CD4-positive, alpha-beta memory T cell (primary cell): ENCODE measurements at regions not wholly inside any gene's neighbourhood (a gene's known extent, or its start where the extent isn't known, plus 50 kb on each side); places are given as distances from the start of the nearest gene placed in this dataset.

Source experiments
- CTCF ChIA-PET: fragments of 350-600 bp; sonication (Branson Sonifier 250); formaldehyde crosslinking; loops from one replicate; lab custom pipeline; 2021; ENCODE audit warnings: inconsistent platforms; ENCODE audit not compliant: partially characterized antibody; lab: Charles Lee
- POLR2A ChIA-PET: fragments of 350-600 bp; sonication (Branson Sonifier 250); formaldehyde crosslinking; loops from one replicate; lab custom pipeline; 2021; ENCODE audit not compliant: partially characterized antibody; lab: Charles Lee
- DNase-seq, 5 donors: peaks; one replicate each; pipeline versions ENCODE4 v3.0.0 to v3.0.0-alpha.2; 2020 to 2022; ENCODE audit warnings: mixed read lengths in 1 of 5
- H3K27ac ChIP-seq: one replicate; pipeline ENCODE4 v1.7.0; 2013; ENCODE audit warnings: low read depth, low read length
- H3K27me3 ChIP-seq: 2 replicates; pipeline ENCODE4 v1.7.0; 2013; ENCODE audit warnings: mild to moderate bottlenecking, low read length, moderate library complexity; ENCODE audit not compliant: insufficient read depth
- H3K36me3 ChIP-seq: 2 replicates; pipeline ENCODE4 v1.7.0; 2013; ENCODE audit warnings: mild to moderate bottlenecking, low read length, moderate library complexity; ENCODE audit not compliant: insufficient read depth
- H3K4me1 ChIP-seq: 2 replicates; pipeline ENCODE4 v1.7.0; 2013; ENCODE audit warnings: mild to moderate bottlenecking, low read length, moderate library complexity; ENCODE audit not compliant: insufficient read depth
- H3K4me3 ChIP-seq, 2 donors: one replicate each; pipeline ENCODE4 v1.7.0; 2013; ENCODE audit warnings: low read length in 2 of 2, mild to moderate bottlenecking in 1 of 2
- H3K9me3 ChIP-seq, 2 donors: one replicate each; pipeline ENCODE4 v1.7.0; 2013; ENCODE audit warnings: low read length in 2 of 2, control low read depth in 1 of 2; ENCODE audit not compliant: control insufficient read depth in 1 of 2
- H3K27ac Mint-ChIP-seq, 7 donors: one replicate each; pipeline ENCODE4 v1.8.0; 2020 to 2021; ENCODE audit warnings: mixed read lengths in 7 of 7, mild to moderate bottlenecking in 6 of 7, inconsistent platforms in 3 of 7, moderate library complexity in 3 of 7
- H3K27me3 Mint-ChIP-seq, 2 donors: one replicate each; pipeline ENCODE4 v1.8.0; 2020 to 2021; ENCODE audit warnings: mixed read lengths in 2 of 2
- H3K36me3 Mint-ChIP-seq, 2 donors: one replicate each; pipeline ENCODE4 v1.8.0; 2020 to 2021; ENCODE audit warnings: mixed read lengths in 2 of 2, inconsistent platforms in 1 of 2, mild to moderate bottlenecking in 1 of 2
- H3K4me1 Mint-ChIP-seq, 4 donors: one replicate each; pipeline ENCODE4 v1.8.0; 2020 to 2021; ENCODE audit warnings: mixed read lengths in 4 of 4, mild to moderate bottlenecking in 1 of 4
- H3K4me3 Mint-ChIP-seq, 8 donors: one replicate each; pipeline ENCODE4 v1.8.0; 2020 to 2021; ENCODE audit warnings: mixed read lengths in 8 of 8, mild to moderate bottlenecking in 7 of 8, moderate library complexity in 6 of 8, inconsistent platforms in 3 of 8
- H3K9me3 Mint-ChIP-seq, 8 donors: one replicate each; pipeline ENCODE4 v1.8.0; 2020 to 2021; ENCODE audit warnings: mixed read lengths in 8 of 8, mild to moderate bottlenecking in 5 of 8, inconsistent platforms in 3 of 8, moderate library complexity in 1 of 8
- intact Hi-C: fragments of 100-400 bp; cut with micrococcal nuclease; formaldehyde crosslinking; loops from one replicate; pipeline ENCODE4 v1.15.1; 2023

DNA sequence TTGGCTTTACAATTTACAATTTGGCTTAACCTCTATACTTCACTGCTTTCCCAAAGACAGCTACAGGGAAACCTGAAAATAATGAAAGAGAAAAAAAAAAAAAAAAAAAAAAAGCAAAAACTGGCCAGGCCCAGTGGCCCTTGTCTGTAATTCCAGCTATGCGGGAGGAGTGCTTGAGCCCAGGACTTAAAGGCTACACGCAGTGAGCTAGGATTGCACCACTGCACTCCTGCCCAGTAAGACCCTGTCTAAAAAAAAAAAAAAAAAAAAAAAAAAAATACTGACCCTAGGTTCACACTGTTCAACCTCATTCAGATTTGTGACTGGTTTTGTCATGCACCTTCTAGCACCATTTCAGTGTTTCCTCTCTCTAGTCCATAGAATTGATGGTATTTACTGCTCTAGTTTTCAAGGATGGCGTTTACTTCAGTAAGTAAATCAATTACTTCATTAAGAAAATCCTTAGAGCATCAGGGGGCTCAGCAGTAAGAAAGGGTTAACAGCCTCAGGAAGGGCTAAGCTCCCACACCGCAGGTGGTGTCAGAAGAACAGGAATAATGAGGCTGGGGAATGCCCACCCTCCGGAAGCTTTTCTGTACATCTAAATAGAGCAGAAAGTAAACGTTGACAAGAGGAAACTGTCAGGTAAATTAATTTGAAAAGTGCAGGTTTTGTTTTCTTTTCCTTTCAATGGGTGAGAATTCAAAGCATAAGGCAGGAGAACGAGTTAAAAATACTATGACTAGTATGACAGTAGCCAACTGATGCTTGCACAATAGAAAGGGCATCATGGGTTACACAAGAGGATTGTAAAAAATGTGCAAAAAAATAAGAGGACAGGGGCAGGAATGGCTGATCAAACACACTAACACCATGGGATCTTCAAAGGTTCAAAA is 115.0 kb upstream of the MDM1 start:
- no peak overlapping the region for H3K4me3 ChIP-seq
- H3K4me1 ChIP-seq = peaks cover 58% of the 10 kb centered on the region
- H3K4me3 Mint-ChIP-seq = peak overlapping the region in 7 of 8 donors; percentile 6 to 63 (median 55)
- peaks cover 32 to 68% (median 58%) of the 10 kb centered on the region in 4 donors for H3K4me1 Mint-ChIP-seq
- H3K9me3 Mint-ChIP-seq = peaks cover 0 to 13% (median 5%) of the 10 kb centered on the region in 8 donors
- no peak for DNase-seq
- H3K27me3 ChIP-seq = no peaks in the 10 kb centered on the region
- H3K27ac ChIP-seq = no peak overlapping the region
- H3K27me3 Mint-ChIP-seq = no peaks in the 10 kb centered on the region
- intact Hi-C loops = no loop called here
- POLR2A ChIA-PET = interaction anchor here (0.7 to 1.5 kb wide), 4 partner anchors 15 to 163 kb away, joined by 3 to 5 read pairs (median 4); partner anchors contain the start of gene RAP1B
- peak overlapping the region in 5 of 7 donors; percentile 51 to 91 (median 77) for H3K27ac Mint-ChIP-seq
- CTCF ChIA-PET = interaction anchor here (1.2 to 1.4 kb wide), 2 partner anchors 11 to 89 kb away, joined by 3 to 4 read pairs; no protein-coding TSS in a partner anchor
- H3K36me3 Mint-ChIP-seq = no peaks in the 10 kb centered on the region
- no peaks in the 10 kb centered on the region for H3K9me3 ChIP-seq
- no peaks in the 10 kb centered on the region for H3K36me3 ChIP-seq

DNA sequence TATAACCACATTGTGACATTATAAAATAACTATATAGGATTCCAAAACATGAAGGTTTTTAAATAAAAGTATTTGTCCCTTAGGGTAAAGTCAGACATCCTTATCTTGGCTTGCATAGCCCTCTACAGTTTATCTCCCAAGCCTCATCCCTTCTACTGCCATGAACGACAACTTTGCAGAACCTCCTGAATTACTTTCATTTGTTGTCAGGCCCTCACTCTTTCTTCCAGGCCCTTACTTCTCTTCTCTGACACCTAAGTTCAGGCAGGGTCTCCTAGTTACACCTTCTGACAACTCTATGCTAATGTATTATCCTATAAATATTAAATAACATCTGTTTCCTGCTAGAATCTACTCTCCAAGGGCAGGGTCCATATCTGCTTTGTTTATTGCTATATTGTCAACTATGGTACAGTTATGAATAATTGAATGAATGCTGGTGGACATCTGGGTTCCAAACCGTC is 115.7 kb upstream of the MDM1 start:
- peak overlapping the region in 5 of 8 donors; percentile 14 to 55 (median 45) for H3K4me3 Mint-ChIP-seq
- Histone ChIP-seq H3K9me3 (no peaks in the 10 kb centered on the region), H3K4me3 (no peak overlapping the region), H3K4me1 (peaks cover 62% of the 10 kb centered on the region), H3K27me3 (no peaks in the 10 kb centered on the region), H3K27ac (no peak overlapping the region), H3K36me3 (no peaks in the 10 kb centered on the region)
- H3K4me1 Mint-ChIP-seq = peaks cover 34 to 71% (median 62%) of the 10 kb centered on the region in 4 donors
- H3K36me3 Mint-ChIP-seq = no peaks in the 10 kb centered on the region
- peaks cover 0 to 11% (median 5%) of the 10 kb centered on the region in 8 donors for H3K9me3 Mint-ChIP-seq
- ChIA-PET POLR2A (interaction anchor here (1.3 to 3.9 kb wide), 3 partner anchors 11 to 163 kb away, joined by 3 to 27 read pairs (median 5); partner anchors contain the start of gene RAP1B), CTCF (interaction anchor here (1.4 to 1.5 kb wide), 2 partner anchors 10 to 12 kb away, joined by 3 to 4 read pairs; no protein-coding TSS in a partner anchor)
- intact Hi-C loops = no loop called here
- DNase-seq = no peak
- H3K27ac Mint-ChIP-seq = peak overlapping the region in 4 of 7 donors; percentile 27 to 91 (median 80)
- no peaks in the 10 kb centered on the region for H3K27me3 Mint-ChIP-seq

DNA sequence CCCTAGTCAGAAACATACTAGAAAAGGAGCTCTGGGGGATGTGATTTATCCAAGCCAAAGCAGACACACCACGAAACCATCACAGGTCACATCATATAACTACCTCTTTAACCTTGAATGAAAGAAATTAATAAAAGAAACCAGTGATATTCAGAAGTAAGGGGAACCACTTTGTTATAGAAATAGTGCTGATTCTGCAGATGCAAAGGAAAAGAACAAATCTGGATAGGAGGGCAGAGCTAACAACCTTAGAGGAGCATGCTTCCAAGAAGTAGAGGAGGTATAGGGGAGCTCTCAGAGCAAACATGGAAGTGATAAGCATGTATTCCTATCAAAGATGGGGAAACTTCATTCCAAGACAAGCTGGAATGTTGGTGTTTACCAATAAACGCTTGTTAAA is 117.0 kb upstream of the MDM1 start:
- Mint-ChIP-seq H3K4me1 (peaks cover 45 to 83% (median 73%) of the 10 kb centered on the region in 4 donors), H3K36me3 (no peaks in the 10 kb centered on the region), H3K27ac (peak overlapping the region in 6 of 7 donors; percentile 79 to 93 (median 84)), H3K4me3 (peak overlapping the region in 3 of 8 donors; percentile 13 to 69 (median 61)), H3K27me3 (no peaks in the 10 kb centered on the region), H3K9me3 (peaks cover 0 to 5% (median 0%) of the 10 kb centered on the region in 8 donors)
- no peak overlapping the region for H3K27ac ChIP-seq
- POLR2A ChIA-PET = interaction anchor here (0.6 to 3.9 kb wide), 6 partner anchors 9 to 193 kb away, joined by 3 to 27 read pairs (median 4); partner anchors contain the start of gene RAP1B
- no peaks in the 10 kb centered on the region for H3K36me3 ChIP-seq
- no peak overlapping the region for H3K4me3 ChIP-seq
- intact Hi-C loops = no loop called here
- CTCF ChIA-PET = interaction anchor here (1.5 to 1.6 kb wide), 2 partner anchors 12 to 14 kb away, joined by 4 read pairs; no protein-coding TSS in a partner anchor
- no peak for DNase-seq
- H3K27me3 ChIP-seq = no peaks in the 10 kb centered on the region
- H3K9me3 ChIP-seq = no peaks in the 10 kb centered on the region
- peaks cover 76% of the 10 kb centered on the region for H3K4me1 ChIP-seq

DNA sequence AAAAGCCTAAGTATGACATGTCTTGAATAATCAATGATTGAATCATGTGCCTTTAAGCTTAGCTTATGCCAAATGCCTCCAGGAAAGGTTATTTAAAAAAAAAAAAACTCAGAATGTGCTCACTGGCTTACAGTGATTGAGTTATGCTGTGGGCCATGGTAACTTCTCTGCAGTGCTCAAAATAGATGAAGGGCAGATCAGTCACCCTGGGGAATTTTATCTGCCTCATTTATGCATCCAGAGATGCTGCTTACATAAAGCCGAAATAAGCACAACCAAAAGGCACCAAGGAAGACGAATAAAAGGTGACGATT is 118.7 kb upstream of the MDM1 start:
- H3K4me1 Mint-ChIP-seq = peaks cover 58 to 97% (median 85%) of the 10 kb centered on the region in 4 donors
- Histone ChIP-seq H3K9me3 (no peaks in the 10 kb centered on the region), H3K4me3 (peak overlapping the region in 1 of 2 donors; percentile 3), H3K4me1 (peaks cover 93% of the 10 kb centered on the region), H3K36me3 (no peaks in the 10 kb centered on the region), H3K27ac (peak overlapping the region; percentile 46), H3K27me3 (no peaks in the 10 kb centered on the region)
- no peaks in the 10 kb centered on the region for H3K36me3 Mint-ChIP-seq
- peak overlapping the region; percentile 66 to 90 (median 84) for H3K4me3 Mint-ChIP-seq
- POLR2A ChIA-PET = interaction anchor here (0.7 to 3.9 kb wide), 5 partner anchors 9 to 162 kb away, joined by 3 to 27 read pairs (median 5); partner anchors contain the start of gene RAP1B
- H3K27ac Mint-ChIP-seq = peak overlapping the region; percentile 74 to 92 (median 88)
- DNase-seq = peak in 1 of 5 donors; percentile 6
- intact Hi-C loops = loop anchor here (5.0 kb wide), 2 partner anchors 79 to 236 kb away; partner anchors contain the start of gene NUP107
- no peaks in the 10 kb centered on the region for H3K27me3 Mint-ChIP-seq
- peaks cover 0 to 1% (median 0%) of the 10 kb centered on the region in 8 donors for H3K9me3 Mint-ChIP-seq
- CTCF ChIA-PET = interaction anchor here (0.5 kb wide), 1 partner anchor 1382 kb away, joined by 3 read pairs; no protein-coding TSS in a partner anchor

DNA sequence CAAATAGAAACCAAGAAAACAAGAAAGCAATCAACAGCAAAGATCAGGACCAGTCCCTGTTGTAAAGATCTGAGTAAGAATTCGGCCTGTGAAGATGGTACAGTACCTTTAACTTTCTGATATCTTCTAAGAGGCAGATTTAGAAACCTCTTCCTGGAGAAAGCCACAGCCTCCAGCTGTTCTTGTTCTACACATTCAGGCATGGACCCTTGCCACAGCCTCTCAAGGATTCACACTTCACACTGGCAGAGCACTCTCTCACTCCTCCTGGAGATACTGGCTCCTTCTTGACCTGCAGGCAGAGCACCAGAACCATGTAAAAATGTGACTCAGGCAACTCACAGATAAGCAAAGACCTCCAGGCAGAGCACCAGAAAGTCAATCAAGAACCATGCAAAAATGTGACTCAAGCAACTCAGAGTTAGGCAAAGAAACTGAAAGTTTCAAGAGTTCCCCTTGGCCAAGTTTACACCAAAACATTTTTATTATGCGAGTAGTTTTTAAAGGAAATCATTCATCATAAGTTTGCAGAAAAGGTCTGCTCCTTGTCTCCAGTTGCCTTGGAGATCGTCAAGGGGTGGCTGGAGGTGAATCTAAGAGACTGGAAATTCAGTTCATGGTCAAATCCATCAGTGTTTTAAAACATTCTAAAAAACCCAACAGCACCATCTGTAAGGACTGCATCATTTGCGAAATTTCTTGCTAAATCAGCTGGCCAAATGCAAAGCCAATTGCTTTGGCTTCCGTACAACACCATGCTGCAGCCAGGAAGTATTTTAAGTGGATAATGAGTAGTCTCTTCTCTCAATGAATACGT is 119.3 kb upstream of the MDM1 start:
- Histone ChIP-seq H3K9me3 (no peaks in the 10 kb centered on the region), H3K4me3 (peak overlapping the region in 1 of 2 donors; percentile 3), H3K36me3 (no peaks in the 10 kb centered on the region), H3K27me3 (no peaks in the 10 kb centered on the region), H3K27ac (peak overlapping the region; percentile 46), H3K4me1 (peaks cover 96% of the 10 kb centered on the region)
- POLR2A ChIA-PET = interaction anchor here (0.7 to 3.9 kb wide), 10 partner anchors 9 to 1182 kb away, joined by 3 to 27 read pairs (median 4); partner anchors contain the start of genes CAND1 and RAP1B
- peak overlapping the region; percentile 66 to 90 (median 84) for H3K4me3 Mint-ChIP-seq
- H3K36me3 Mint-ChIP-seq = no peaks in the 10 kb centered on the region
- peaks cover 61 to 97% (median 86%) of the 10 kb centered on the region in 4 donors for H3K4me1 Mint-ChIP-seq
- peaks cover 0 to 1% (median 0%) of the 10 kb centered on the region in 8 donors for H3K9me3 Mint-ChIP-seq
- no peaks in the 10 kb centered on the region for H3K27me3 Mint-ChIP-seq
- DNase-seq = peak; percentile 24 to 57 (median 44)
- H3K27ac Mint-ChIP-seq = peak overlapping the region; percentile 74 to 92 (median 88)
- intact Hi-C loops = loop anchor here (5.0 kb wide), 2 partner anchors 79 to 236 kb away; partner anchors contain the start of gene NUP107
- CTCF ChIA-PET = interaction anchor here (0.5 to 0.9 kb wide), 2 partner anchors 12 to 1383 kb away, joined by 3 read pairs; no protein-coding TSS in a partner anchor

DNA sequence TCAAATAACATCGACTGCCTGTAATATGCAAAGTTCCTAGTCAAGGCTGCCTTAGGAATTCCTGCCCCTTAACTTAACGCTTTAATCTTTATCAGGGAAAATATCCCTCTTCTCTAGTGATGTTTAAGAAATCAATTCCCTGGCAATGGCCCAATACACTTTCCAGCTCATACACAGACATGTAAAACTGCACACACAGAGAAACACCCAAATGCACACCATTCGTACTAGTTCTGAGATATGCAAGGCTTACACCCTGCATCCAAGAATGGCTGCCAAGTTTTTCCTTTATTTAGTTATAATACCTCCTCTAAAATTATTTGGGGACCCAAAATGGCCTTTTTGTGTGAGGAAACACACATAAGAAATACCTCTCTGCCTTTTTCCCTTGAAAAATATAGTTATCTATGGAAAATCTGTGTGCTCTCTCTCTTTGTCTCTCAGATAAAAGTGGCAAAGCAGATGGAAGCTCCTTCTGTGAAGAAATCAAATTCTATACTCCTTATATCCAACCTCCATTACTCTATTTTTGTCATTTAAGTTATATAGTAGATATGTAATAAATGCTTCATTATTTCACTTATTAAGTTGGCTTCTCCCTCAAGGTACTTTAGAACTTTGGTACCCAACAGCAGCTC is 120.0 kb upstream of the MDM1 start:
- H3K9me3 ChIP-seq = no peaks in the 10 kb centered on the region
- H3K4me3 ChIP-seq = no peak overlapping the region
- H3K27ac ChIP-seq = no peak overlapping the region
- H3K4me1 ChIP-seq = peaks cover 92% of the 10 kb centered on the region
- Mint-ChIP-seq H3K4me3 (peak overlapping the region; percentile 17 to 90 (median 70)), H3K27ac (peak overlapping the region in 6 of 7 donors; percentile 56 to 92 (median 90)), H3K27me3 (no peaks in the 10 kb centered on the region), H3K4me1 (peaks cover 60 to 94% (median 84%) of the 10 kb centered on the region in 4 donors), H3K36me3 (no peaks in the 10 kb centered on the region), H3K9me3 (peaks cover 0 to 1% (median 0%) of the 10 kb centered on the region in 8 donors)
- intact Hi-C loops = loop anchor here (5.0 kb wide), 2 partner anchors 80 to 235 kb away; partner anchors contain the start of gene NUP107
- POLR2A ChIA-PET = interaction anchor here (0.7 to 2.1 kb wide), 9 partner anchors 10 to 1183 kb away, joined by 3 to 7 read pairs (median 4); partner anchors contain the start of genes CAND1 and MDM2
- H3K36me3 ChIP-seq = no peaks in the 10 kb centered on the region
- no peak for DNase-seq
- no peaks in the 10 kb centered on the region for H3K27me3 ChIP-seq
- CTCF ChIA-PET = interaction anchor here (0.9 kb wide), 1 partner anchor 11 kb away, joined by 3 read pairs; no protein-coding TSS in a partner anchor
